IPS DF 6.9 (cell line): ENCODE measurements at regions not wholly inside any gene's neighbourhood (a gene's known extent, or its start where the extent isn't known, plus 50 kb on each side); places are given as distances from the start of the nearest gene placed in this dataset.
A peak's percentile ranks its signal among the peaks of the same experiment; 100 is the strongest.

ENCODE experiments used
- DNase-seq: peaks from one replicate; pipeline ENCODE4 v3.0.0-alpha.2; 2013; ENCODE audit warnings: low read depth, low spot score
- H3K27ac ChIP-seq: one replicate; pipeline ENCODE4 v1.5.1; 2013; ENCODE audit warnings: low read length, control low read depth
- H3K27me3 ChIP-seq: 2 replicates; pipeline ENCODE4 v1.6.1; 2013; ENCODE audit warnings: mild to moderate bottlenecking, low read length; ENCODE audit not compliant: control insufficient read depth, insufficient read depth
- H3K36me3 ChIP-seq: 2 replicates; pipeline ENCODE4 v1.6.1; 2013; ENCODE audit warnings: low read length; ENCODE audit not compliant: control insufficient read depth, insufficient read depth
- H3K4me1 ChIP-seq: 2 replicates; pipeline ENCODE4 v1.6.1; 2013; ENCODE audit warnings: low read length; ENCODE audit not compliant: control insufficient read depth, insufficient read depth
- H3K4me3 ChIP-seq: 2 replicates; pipeline ENCODE4 v1.5.1; 2013; ENCODE audit warnings: mild to moderate bottlenecking, low read length
- H3K9me3 ChIP-seq: 2 replicates; pipeline ENCODE4 v1.6.1; 2013; ENCODE audit warnings: low read length, inconsistent platforms; ENCODE audit not compliant: control insufficient read depth, insufficient read depth
- whole genome bisulfite sequencing: extraction: QIAGEN DNeasy Blood & Tissue Kit; methylation state at CpG from one replicate; pipeline ENCODE4 v1.1.7; 2013; ENCODE audit warnings: mixed read lengths, missing lambda C conversion rate; ENCODE audit not compliant: insufficient read length, insufficient coverage; 5-methylcytosine and 5-hydroxymethylcytosine counted together

DNA sequence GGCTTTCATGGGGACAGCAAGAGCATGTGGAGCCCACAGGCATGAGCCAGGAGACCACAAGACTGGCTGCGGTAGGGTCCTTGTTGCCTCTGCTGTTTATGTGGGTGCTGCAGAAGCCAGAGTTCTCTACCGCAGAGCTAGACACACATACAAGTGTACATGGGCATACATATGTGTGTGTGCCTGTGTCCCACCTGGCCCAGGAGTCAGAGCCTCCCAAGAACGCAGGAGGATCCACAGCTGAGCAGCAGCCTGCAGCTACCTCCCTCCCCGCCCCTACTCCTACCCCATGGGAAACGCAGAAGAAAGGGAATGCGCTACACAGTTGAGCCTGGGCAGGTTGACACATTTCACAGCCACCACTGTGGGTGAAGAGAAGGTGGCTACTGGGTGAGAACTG, 438.1 kb upstream of the SMIM21 start:
- Histone ChIP-seq H3K4me3 (no peak overlapping the region), H3K27me3 (no peaks in the 10 kb centered on the region), H3K27ac (no peak overlapping the region), H3K36me3 (no peaks in the 10 kb centered on the region), H3K4me1 (no peaks in the 10 kb centered on the region), H3K9me3 (no peaks in the 10 kb centered on the region)
- DNase-seq: no peak
- no CpG with 5 or more reads among the region's 6 CpGs for WGBS

DNA sequence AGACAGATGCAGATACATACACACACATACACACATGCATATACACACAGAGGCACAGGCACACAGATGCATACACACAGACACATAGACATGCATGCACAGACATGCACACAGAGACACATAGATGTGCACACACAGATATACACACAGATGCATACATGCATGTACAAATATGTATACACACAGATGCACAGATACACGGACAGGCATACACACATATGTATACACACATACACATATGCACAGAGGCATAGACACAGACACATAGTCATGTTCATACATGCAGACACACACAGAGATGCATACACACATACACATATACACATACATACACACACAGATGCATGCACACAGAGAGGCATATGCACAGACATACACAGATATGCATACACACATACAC, 437.3 kb upstream of the SMIM21 start:
- Histone ChIP-seq H3K27ac (no peak overlapping the region), H3K36me3 (no peaks in the 10 kb centered on the region), H3K4me3 (no peak overlapping the region), H3K9me3 (no peaks in the 10 kb centered on the region), H3K27me3 (no peaks in the 10 kb centered on the region), H3K4me1 (no peaks in the 10 kb centered on the region)
- no CpG with 5 or more reads among the region's 1 CpG for WGBS
- no peak for DNase-seq

GRCh38 chr18:75863696-75864095, 436.2 kb upstream of the SMIM21 start:
- H3K4me1 ChIP-seq: no peaks in the 10 kb centered on the region
- no peak for DNase-seq
- H3K27me3 ChIP-seq: no peaks in the 10 kb centered on the region
- no peak overlapping the region for H3K4me3 ChIP-seq
- H3K36me3 ChIP-seq: no peaks in the 10 kb centered on the region
- WGBS: no CpG with 5 or more reads among the region's 5 CpGs
- H3K27ac ChIP-seq: no peak overlapping the region
- no peaks in the 10 kb centered on the region for H3K9me3 ChIP-seq

DNA sequence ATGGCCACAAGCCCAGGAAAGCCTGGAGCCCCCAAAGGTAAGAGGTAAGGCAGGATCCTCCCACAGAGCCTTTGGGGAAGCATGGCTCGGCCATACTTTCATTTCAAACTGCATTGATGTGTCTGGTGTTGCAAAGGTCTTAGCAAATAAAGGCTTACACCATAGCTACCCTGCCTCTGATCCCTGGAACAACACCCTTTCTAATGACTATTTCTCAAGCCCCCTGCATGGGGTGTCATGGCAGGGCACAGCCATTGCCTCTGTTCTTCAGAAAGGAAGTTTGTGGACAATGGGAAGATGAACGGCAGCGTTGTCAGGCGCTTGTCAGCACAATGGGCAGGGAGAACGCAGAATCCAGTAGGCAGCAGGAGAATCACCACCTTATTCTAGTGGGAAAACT, 435.0 kb upstream of the SMIM21 start:
- H3K4me3 ChIP-seq: no peak overlapping the region
- WGBS: no CpG with 5 or more reads among the region's 5 CpGs
- H3K27ac ChIP-seq: no peak overlapping the region
- no peaks in the 10 kb centered on the region for H3K27me3 ChIP-seq
- H3K36me3 ChIP-seq: no peaks in the 10 kb centered on the region
- no peaks in the 10 kb centered on the region for H3K4me1 ChIP-seq
- no peak for DNase-seq
- H3K9me3 ChIP-seq: no peaks in the 10 kb centered on the region

DNA sequence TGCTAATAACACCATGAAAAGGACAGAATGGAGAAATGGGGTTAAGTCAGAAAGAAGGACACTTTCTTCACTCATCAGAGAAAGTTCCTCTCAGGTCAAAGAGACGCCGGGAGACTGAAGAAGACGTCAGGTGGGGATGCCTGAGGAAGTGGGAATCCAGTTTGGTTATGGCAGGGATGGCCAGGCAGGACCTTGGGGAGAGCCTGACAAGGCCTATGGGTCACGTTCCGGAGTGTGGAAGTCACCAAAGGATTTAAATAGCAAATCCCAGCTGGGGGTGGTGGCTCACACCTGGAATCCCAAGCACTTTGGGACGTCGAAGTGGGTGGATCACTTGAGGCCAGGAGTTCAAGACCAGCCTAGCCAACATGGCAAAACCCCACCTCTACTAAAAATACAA, 432.7 kb upstream of the SMIM21 start:
- DNase-seq: no peak
- Histone ChIP-seq H3K27ac (no peak overlapping the region), H3K36me3 (no peaks in the 10 kb centered on the region), H3K27me3 (no peaks in the 10 kb centered on the region), H3K4me3 (no peak overlapping the region), H3K9me3 (no peaks in the 10 kb centered on the region), H3K4me1 (no peaks in the 10 kb centered on the region)
- no CpG with 5 or more reads among the region's 7 CpGs for WGBS

DNA sequence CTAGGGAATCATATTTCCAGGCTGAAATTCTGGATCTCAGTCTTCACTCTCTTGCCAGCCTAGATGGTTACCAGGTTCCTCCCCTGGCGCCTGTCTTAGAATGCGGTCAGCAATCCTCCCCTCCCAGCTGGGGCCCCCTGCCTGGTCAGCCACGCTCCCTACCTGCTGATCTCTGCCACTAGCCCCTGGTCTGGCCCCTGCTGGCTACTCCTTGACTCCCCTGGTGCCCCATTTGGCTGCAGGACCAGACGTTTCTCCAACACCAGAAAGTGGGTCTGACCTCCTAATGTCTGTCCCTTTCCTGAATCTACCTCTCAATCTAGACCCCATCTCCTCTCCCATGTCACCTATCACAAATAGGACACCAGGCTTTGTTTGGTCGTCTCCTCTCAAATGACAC, 432.0 kb upstream of the SMIM21 start:
- no peaks in the 10 kb centered on the region for H3K9me3 ChIP-seq
- H3K27me3 ChIP-seq: no peaks in the 10 kb centered on the region
- H3K27ac ChIP-seq: no peak overlapping the region
- no peak for DNase-seq
- no peaks in the 10 kb centered on the region for H3K4me1 ChIP-seq
- H3K36me3 ChIP-seq: no peaks in the 10 kb centered on the region
- no CpG with 5 or more reads among the region's 5 CpGs for WGBS
- no peak overlapping the region for H3K4me3 ChIP-seq

DNA sequence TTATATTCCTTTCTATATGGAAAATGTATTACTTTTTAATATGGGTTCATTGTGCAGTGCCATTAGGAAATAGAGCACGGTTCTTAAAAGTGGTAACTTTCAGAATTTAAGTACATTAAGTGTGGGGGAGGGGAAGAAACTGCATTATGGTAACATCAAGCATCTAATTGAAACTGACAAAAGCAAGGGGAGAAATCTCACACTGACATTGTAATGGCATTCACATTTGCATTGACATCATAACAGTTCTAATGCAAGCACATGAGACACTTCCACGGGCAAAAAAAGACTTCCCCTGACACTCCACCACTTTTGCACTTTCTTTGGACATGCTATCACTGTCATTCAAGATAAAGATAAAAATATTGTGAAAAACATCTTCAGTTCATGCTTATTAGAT, 431.3 kb upstream of the SMIM21 start:
- WGBS: no CpG with 5 or more reads among the region's 2 CpGs
- Histone ChIP-seq H3K27ac (no peak overlapping the region), H3K36me3 (no peaks in the 10 kb centered on the region), H3K9me3 (no peaks in the 10 kb centered on the region), H3K4me1 (no peaks in the 10 kb centered on the region), H3K27me3 (no peaks in the 10 kb centered on the region), H3K4me3 (no peak overlapping the region)
- no peak for DNase-seq

DNA sequence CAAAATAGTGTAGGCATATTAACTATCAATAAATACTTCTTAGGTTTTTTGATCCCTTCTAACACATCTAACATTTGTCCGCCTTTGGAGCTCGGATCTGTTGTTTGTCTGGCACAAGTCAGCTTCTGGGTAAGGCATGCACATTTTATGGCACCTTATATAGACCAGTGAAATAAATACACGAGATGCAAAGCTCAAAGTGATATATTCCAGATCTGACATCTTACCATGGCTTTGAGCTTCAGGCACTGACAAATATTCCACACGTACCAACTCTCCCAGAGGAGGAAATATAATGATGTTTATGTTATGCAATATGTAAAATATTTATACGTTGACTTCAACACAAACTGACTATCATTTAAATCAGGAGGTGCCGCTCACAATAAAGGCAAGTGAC, 430.1 kb upstream of the SMIM21 start:
- Histone ChIP-seq H3K27ac (no peak overlapping the region), H3K27me3 (no peaks in the 10 kb centered on the region), H3K9me3 (no peaks in the 10 kb centered on the region), H3K4me3 (no peak overlapping the region), H3K4me1 (no peaks in the 10 kb centered on the region), H3K36me3 (no peaks in the 10 kb centered on the region)
- no CpG with 5 or more reads among the region's 6 CpGs for WGBS
- DNase-seq: no peak

DNA sequence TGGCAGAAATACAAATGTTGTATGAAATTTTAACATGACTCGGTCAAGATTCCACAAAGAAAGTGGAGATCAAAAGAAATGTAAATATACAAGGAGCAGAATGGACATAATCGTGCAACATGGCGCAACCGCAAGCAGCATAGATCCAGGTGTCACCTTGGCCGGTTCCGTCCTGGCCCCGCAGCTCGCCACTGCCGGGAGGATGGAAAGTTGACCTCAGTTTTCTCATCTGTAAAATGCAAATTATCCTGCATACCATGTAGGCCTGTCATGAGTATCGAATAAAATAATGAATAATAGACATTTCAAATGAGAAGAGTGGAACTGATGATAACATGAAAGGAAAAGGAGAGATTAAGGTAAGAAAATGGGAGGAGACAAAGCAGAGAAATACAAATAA, 427.3 kb upstream of the SMIM21 start:
- no peak overlapping the region for H3K27ac ChIP-seq
- no peaks in the 10 kb centered on the region for H3K4me1 ChIP-seq
- H3K27me3 ChIP-seq: no peaks in the 10 kb centered on the region
- H3K36me3 ChIP-seq: no peaks in the 10 kb centered on the region
- no CpG with 5 or more reads among the region's 10 CpGs for WGBS
- no peak for DNase-seq
- H3K9me3 ChIP-seq: no peaks in the 10 kb centered on the region
- H3K4me3 ChIP-seq: no peak overlapping the region

DNA sequence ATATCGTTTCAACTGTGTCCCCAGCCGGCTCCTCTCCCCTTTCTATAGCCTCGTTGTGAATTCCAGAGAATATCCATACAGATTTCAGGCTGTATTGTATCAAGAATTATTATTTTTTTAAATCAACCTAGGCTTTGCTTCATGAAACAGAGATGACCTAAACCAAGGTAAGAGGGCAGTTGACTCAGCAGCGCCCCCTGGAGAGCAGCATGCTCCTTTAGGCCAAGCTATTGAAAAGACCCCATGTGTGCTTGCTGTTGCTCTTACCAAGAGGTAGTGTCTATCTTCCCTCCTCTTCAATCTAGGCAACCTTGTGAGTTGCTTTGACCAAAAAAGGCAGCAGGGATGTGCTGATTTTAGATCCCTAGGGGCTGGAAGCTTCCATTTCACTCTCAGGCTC, 426.7 kb upstream of the SMIM21 start:
- no peaks in the 10 kb centered on the region for H3K27me3 ChIP-seq
- no peaks in the 10 kb centered on the region for H3K36me3 ChIP-seq
- H3K4me3 ChIP-seq: no peak overlapping the region
- DNase-seq: peak; percentile 52
- no CpG with 5 or more reads among the region's 4 CpGs for WGBS
- no peak overlapping the region for H3K27ac ChIP-seq
- no peaks in the 10 kb centered on the region for H3K4me1 ChIP-seq
- H3K9me3 ChIP-seq: no peaks in the 10 kb centered on the region

DNA sequence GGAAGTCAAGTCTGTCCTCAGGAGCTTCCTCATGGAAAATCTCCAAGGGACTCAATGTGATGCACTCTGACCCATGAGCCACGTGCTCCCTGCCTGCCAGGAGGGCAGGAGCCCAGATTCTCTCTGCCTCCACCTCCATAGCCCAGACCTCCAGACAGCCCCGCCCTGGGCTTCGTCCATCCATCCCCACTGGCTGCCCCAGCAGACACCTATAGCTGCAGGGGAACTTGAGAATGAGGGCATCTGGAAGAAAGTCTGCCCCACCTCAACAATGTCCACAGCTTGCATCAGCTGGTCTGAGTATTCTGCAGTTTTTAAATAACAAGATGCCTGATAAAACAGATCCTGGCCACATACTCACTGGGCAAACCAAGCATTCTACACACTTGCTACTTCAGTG, 418.8 kb upstream of the SMIM21 start:
- DNase-seq: no peak
- no peak overlapping the region for H3K27ac ChIP-seq
- H3K9me3 ChIP-seq: no peaks in the 10 kb centered on the region; the same call in 1 of the 2 replicates
- H3K4me1 ChIP-seq: peaks cover 2% of the 10 kb centered on the region; the same call in 1 of the 2 replicates
- H3K36me3 ChIP-seq: no peaks in the 10 kb centered on the region
- no peaks in the 10 kb centered on the region for H3K27me3 ChIP-seq
- WGBS: no CpG with 5 or more reads among the region's 3 CpGs
- no peak overlapping the region for H3K4me3 ChIP-seq
